H9 (cell line): ENCODE measurements at regions not wholly inside any gene's neighbourhood (a gene's known extent, or its start where the extent isn't known, plus 50 kb on each side); places are given as distances from the start of the nearest gene placed in this dataset.

ENCODE experiments used
- DNase-seq: peaks from one replicate; pipeline ENCODE4 v3.0.0-alpha.2; 2017
- H2AFZ ChIP-seq: one replicate; pipeline ENCODE4 v1.6.1; 2013; ENCODE audit warnings: mild to moderate bottlenecking, low read length, control low read depth, moderate library complexity
- H2AK5ac ChIP-seq: 2 replicates; pipeline ENCODE4 v1.6.1; 2013; ENCODE audit warnings: low read length, control low read depth, mixed read lengths; ENCODE audit not compliant: insufficient read length
- H2BK120ac ChIP-seq: one replicate; pipeline ENCODE4 v1.6.1; 2013; ENCODE audit warnings: low read depth, mild to moderate bottlenecking, low read length, control low read depth, inconsistent platforms; ENCODE audit not compliant: poor library complexity, severe bottlenecking
- H2BK12ac ChIP-seq: 2 replicates; pipeline ENCODE4 v1.6.1; 2013; ENCODE audit warnings: low read length, control low read depth, mixed read lengths, low read depth; ENCODE audit not compliant: insufficient read length
- H2BK15ac ChIP-seq: 2 replicates; pipeline ENCODE4 v1.6.1; 2013; ENCODE audit warnings: low read depth, low read length, control low read depth
- H2BK20ac ChIP-seq: one replicate; pipeline ENCODE4 v1.6.1; 2013; ENCODE audit warnings: low read depth, mild to moderate bottlenecking, low read length, control low read depth, inconsistent platforms; ENCODE audit not compliant: poor library complexity, severe bottlenecking
- H2BK5ac ChIP-seq: 2 replicates; pipeline ENCODE4 v1.6.1; 2013; ENCODE audit warnings: low read length, control low read depth, mixed read lengths; ENCODE audit not compliant: insufficient read length
- H3K14ac ChIP-seq: 2 replicates; pipeline ENCODE4 v1.6.1; 2013; ENCODE audit warnings: low read length, control low read depth; ENCODE audit not compliant: insufficient read depth
- H3K18ac ChIP-seq: 2 replicates; pipeline ENCODE4 v1.6.1; 2013; ENCODE audit warnings: low read depth, mild to moderate bottlenecking, mixed read lengths, low read length, control low read depth; ENCODE audit not compliant: insufficient read length
- H3K23ac ChIP-seq: 2 replicates; pipeline ENCODE4 v1.6.1; 2013; ENCODE audit warnings: low read length, control low read depth, mixed read lengths, low read depth; ENCODE audit not compliant: insufficient read length
- H3K23me2 ChIP-seq: 2 replicates; pipeline ENCODE4 v1.6.1; 2013; ENCODE audit warnings: low read depth, mild to moderate bottlenecking, mixed read lengths, low read length, control low read depth; ENCODE audit not compliant: insufficient read length, poor library complexity, severe bottlenecking
- H3K27ac ChIP-seq: 2 replicates; pipeline ENCODE4 v1.5.1; 2013; ENCODE audit warnings: low read length, control low read depth, mixed read lengths, low read depth; ENCODE audit not compliant: insufficient read length
- H3K27me3 ChIP-seq: 2 replicates; pipeline ENCODE4 v1.6.1; 2013; ENCODE audit warnings: low read length, control low read depth, inconsistent platforms; ENCODE audit not compliant: insufficient read depth
- H3K4ac ChIP-seq: 2 replicates; pipeline ENCODE4 v1.6.1; 2013; ENCODE audit warnings: low read depth, mild to moderate bottlenecking, control low read depth, inconsistent platforms, low read length, moderate library complexity
- H3K4me1 ChIP-seq: 2 replicates; pipeline ENCODE4 v1.6.1; 2013; ENCODE audit warnings: low read length, control low read depth, inconsistent platforms; ENCODE audit not compliant: insufficient read depth
- H3K4me2 ChIP-seq: 2 replicates; pipeline ENCODE4 v1.6.1; 2013; ENCODE audit warnings: low read length, control low read depth, mixed read lengths; ENCODE audit not compliant: insufficient read length, insufficient read depth
- H3K56ac ChIP-seq: 2 replicates; pipeline ENCODE4 v1.6.1; 2013; ENCODE audit warnings: low read depth, mild to moderate bottlenecking, mixed read lengths, low read length, control low read depth; ENCODE audit not compliant: insufficient read length
- H3K79me1 ChIP-seq: 2 replicates; pipeline ENCODE4 v1.6.1; 2013; ENCODE audit warnings: low read depth, mild to moderate bottlenecking, moderate library complexity, low read length, control low read depth, inconsistent platforms; ENCODE audit not compliant: insufficient read depth, poor library complexity, severe bottlenecking
- H3K79me2 ChIP-seq: 2 replicates; pipeline ENCODE4 v1.6.1; 2013; ENCODE audit warnings: low read length, control low read depth, inconsistent platforms; ENCODE audit not compliant: insufficient read depth
- H3K9ac ChIP-seq: 2 replicates; pipeline ENCODE4 v1.6.1; 2013; ENCODE audit warnings: low read length, control low read depth, mixed read lengths; ENCODE audit not compliant: insufficient read length; ENCODE audit errors: extremely low read depth
- H3K9me3 ChIP-seq: one replicate; pipeline ENCODE4 v1.6.1; 2013; ENCODE audit warnings: low read depth, low read length, inconsistent platforms; ENCODE audit not compliant: control insufficient read depth
- H3T11ph ChIP-seq: one replicate; pipeline ENCODE4 v1.6.1; 2013; ENCODE audit warnings: mild to moderate bottlenecking, low read length, control low read depth, inconsistent platforms
- H4K20me1 ChIP-seq: one replicate; pipeline ENCODE4 v1.6.1; 2013; ENCODE audit not compliant: control insufficient read depth, insufficient read length, insufficient read depth
- H4K5ac ChIP-seq: 2 replicates; pipeline ENCODE4 v1.6.1; 2013; ENCODE audit warnings: low read depth, mild to moderate bottlenecking, mixed read lengths, low read length, control low read depth; ENCODE audit not compliant: insufficient read length
- H4K8ac ChIP-seq: replicated peaks from 2 replicates; pipeline ENCODE4 v1.6.1; 2013; ENCODE audit warnings: low read length, control low read depth, mixed read lengths, low read depth; ENCODE audit not compliant: insufficient read length
- H4K91ac ChIP-seq: 2 replicates; pipeline ENCODE4 v1.6.1; 2013; ENCODE audit warnings: low read depth, mild to moderate bottlenecking, moderate library complexity, mixed read lengths, low read length, control low read depth; ENCODE audit not compliant: insufficient read length
- H3K27ac Mint-ChIP-seq, 3 experiments: 2 replicates in 2 of 3; 3 replicates in 1 of 3; pipeline ENCODE4 v1.8.0; 2020 to 2021; ENCODE audit warnings: mixed read lengths in 3 of 3, mild to moderate bottlenecking in 1 of 3, moderate library complexity in 1 of 3
- H3K27me3 Mint-ChIP-seq: 2 replicates; pipeline ENCODE4 v1.8.0; 2021; ENCODE audit warnings: low read depth, mild to moderate bottlenecking, moderate library complexity, mixed read lengths
- H3K36me3 Mint-ChIP-seq, 3 experiments: 2 replicates in 2 of 3; 3 replicates in 1 of 3; pipeline ENCODE4 v1.8.0; 2020 to 2021; ENCODE audit warnings: low read depth in 3 of 3, mixed read lengths in 3 of 3; ENCODE audit not compliant: insufficient read depth in 1 of 3
- H3K4me1 Mint-ChIP-seq, 2 experiments: 2 replicates each; pipeline ENCODE4 v1.8.0; 2020; ENCODE audit warnings: mixed read lengths in 2 of 2
- H3K4me3 Mint-ChIP-seq, 2 experiments: 2 replicates in 1 of 2; 3 replicates in 1 of 2; pipeline ENCODE4 v1.8.0; 2020 to 2021; ENCODE audit warnings: mild to moderate bottlenecking in 2 of 2, mixed read lengths in 2 of 2, moderate library complexity in 1 of 2
- H3K9me3 Mint-ChIP-seq, 2 experiments: 2 replicates in 1 of 2; 3 replicates in 1 of 2; pipeline ENCODE4 v1.8.0; 2020; ENCODE audit warnings: mild to moderate bottlenecking in 2 of 2, mixed read lengths in 2 of 2, moderate library complexity in 1 of 2
- WGBS: extraction: QIAGEN DNeasy Blood & Tissue Kit; methylation state at CpG from one replicate; pipeline ENCODE4 v1.1.7; 2013; ENCODE audit warnings: missing lambda C conversion rate, low lambda C conversion rate, mixed read lengths; ENCODE audit not compliant: insufficient read length; ENCODE audit errors: extremely low coverage; 5-methylcytosine and 5-hydroxymethylcytosine counted together
- TF ChIP-seq, protein P1 (sequence below): fragments of 200-600 bp; sonication (generic); conservative IDR thresholded peaks from 3 replicates; pipeline ENCODE4 v1.8.0; 2021; ENCODE audit warnings: antibody characterized with exemption, mild to moderate bottlenecking

GRCh38 chr9:105091004-105091640 is 153.3 kb upstream of the SLC44A1 start:
- DNase-seq: no peak
- H3K79me2 ChIP-seq: no peaks in the 10 kb centered on the region
- H3K56ac ChIP-seq: no peak overlapping the region
- H4K91ac ChIP-seq: no peak overlapping the region
- H3K23me2 ChIP-seq: no peaks in the 10 kb centered on the region
- no peak overlapping the region for H3K14ac ChIP-seq
- no peak overlapping the region for H3K4me3 Mint-ChIP-seq
- no peak overlapping the region for H3K27ac ChIP-seq
- H3T11ph ChIP-seq: no peak overlapping the region
- H3K4me1 Mint-ChIP-seq: peaks cover 21 to 29% of the 10 kb centered on the region in 2 experiments
- H3K4me2 ChIP-seq: no peak overlapping the region
- H2AK5ac ChIP-seq: no peak overlapping the region
- H4K5ac ChIP-seq: no peak overlapping the region
- H3K9me3 ChIP-seq: no peaks in the 10 kb centered on the region
- no peak overlapping the region for H2BK20ac ChIP-seq
- no peaks in the 10 kb centered on the region for H3K79me1 ChIP-seq
- no peak overlapping the region for H2AFZ ChIP-seq
- no peaks in the 10 kb centered on the region for H4K20me1 ChIP-seq
- no peak overlapping the region for H2BK12ac ChIP-seq
- no peak overlapping the region for H3K18ac ChIP-seq
- no peak overlapping the region for H3K23ac ChIP-seq
- H3K9ac ChIP-seq: no peak overlapping the region
- H3K27ac Mint-ChIP-seq: no peak overlapping the region
- WGBS: no CpG with 5 or more reads among the region's 4 CpGs
- H3K4ac ChIP-seq: no peak overlapping the region
- TF ChIP-seq, protein P1, sequence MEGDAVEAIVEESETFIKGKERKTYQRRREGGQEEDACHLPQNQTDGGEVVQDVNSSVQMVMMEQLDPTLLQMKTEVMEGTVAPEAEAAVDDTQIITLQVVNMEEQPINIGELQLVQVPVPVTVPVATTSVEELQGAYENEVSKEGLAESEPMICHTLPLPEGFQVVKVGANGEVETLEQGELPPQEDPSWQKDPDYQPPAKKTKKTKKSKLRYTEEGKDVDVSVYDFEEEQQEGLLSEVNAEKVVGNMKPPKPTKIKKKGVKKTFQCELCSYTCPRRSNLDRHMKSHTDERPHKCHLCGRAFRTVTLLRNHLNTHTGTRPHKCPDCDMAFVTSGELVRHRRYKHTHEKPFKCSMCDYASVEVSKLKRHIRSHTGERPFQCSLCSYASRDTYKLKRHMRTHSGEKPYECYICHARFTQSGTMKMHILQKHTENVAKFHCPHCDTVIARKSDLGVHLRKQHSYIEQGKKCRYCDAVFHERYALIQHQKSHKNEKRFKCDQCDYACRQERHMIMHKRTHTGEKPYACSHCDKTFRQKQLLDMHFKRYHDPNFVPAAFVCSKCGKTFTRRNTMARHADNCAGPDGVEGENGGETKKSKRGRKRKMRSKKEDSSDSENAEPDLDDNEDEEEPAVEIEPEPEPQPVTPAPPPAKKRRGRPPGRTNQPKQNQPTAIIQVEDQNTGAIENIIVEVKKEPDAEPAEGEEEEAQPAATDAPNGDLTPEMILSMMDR: no peak
- no peak overlapping the region for H4K8ac ChIP-seq
- H3K36me3 Mint-ChIP-seq: no peaks in the 10 kb centered on the region
- H3K4me1 ChIP-seq: no peaks in the 10 kb centered on the region; the same call in 1 of the 2 replicates
- no peaks in the 10 kb centered on the region for H3K27me3 ChIP-seq
- H2BK5ac ChIP-seq: no peak overlapping the region
- no peaks in the 10 kb centered on the region for H3K9me3 Mint-ChIP-seq
- H3K27me3 Mint-ChIP-seq: no peaks in the 10 kb centered on the region
- H2BK120ac ChIP-seq: no peak overlapping the region
- no peak overlapping the region for H2BK15ac ChIP-seq
